Mesendoderm (in vitro differentiated cells): ENCODE measurements at regions not wholly inside any gene's neighbourhood (a gene's known extent, or its start where the extent isn't known, plus 50 kb on each side); places are given as distances from the start of the nearest gene placed in this dataset.

Source experiments
- DNase-seq: peaks from one replicate; pipeline ENCODE4 v3.0.0; 2013
- H2AK5ac ChIP-seq: 2 replicates; pipeline ENCODE4 v1.6.1; 2013; ENCODE audit warnings: low read length, inconsistent platforms
- H2BK120ac ChIP-seq: 2 replicates; pipeline ENCODE4 v1.6.1; 2013; ENCODE audit warnings: low read depth, mild to moderate bottlenecking, low read length, moderate library complexity, mixed read lengths
- H2BK15ac ChIP-seq: replicated peaks from 2 replicates; pipeline ENCODE4 v1.6.1; 2013; ENCODE audit warnings: low read depth, mild to moderate bottlenecking, moderate library complexity
- H2BK5ac ChIP-seq: 2 replicates; pipeline ENCODE4 v1.6.1; 2013; ENCODE audit warnings: low read length, inconsistent platforms
- H3K18ac ChIP-seq: 2 replicates; pipeline ENCODE4 v1.6.1; 2013; ENCODE audit warnings: mild to moderate bottlenecking, low read length, mixed read lengths
- H3K23ac ChIP-seq: one replicate; pipeline ENCODE4 v1.6.1; 2013; ENCODE audit warnings: low read length
- H3K27ac ChIP-seq: 2 replicates; pipeline ENCODE4 v1.5.1; 2013; ENCODE audit warnings: low read depth, mild to moderate bottlenecking, inconsistent platforms, low read length, moderate library complexity
- H3K27me3 ChIP-seq: 2 replicates; pipeline ENCODE4 v1.6.1; 2013; ENCODE audit warnings: low read length, control low read depth, mild to moderate bottlenecking, inconsistent platforms; ENCODE audit not compliant: insufficient read depth, poor library complexity
- H3K36me3 ChIP-seq: 2 replicates; pipeline ENCODE4 v1.6.1; 2013; ENCODE audit warnings: low read length, inconsistent platforms; ENCODE audit not compliant: control insufficient read depth, insufficient read depth
- H3K4ac ChIP-seq: one replicate; pipeline ENCODE4 v1.6.1; 2013; ENCODE audit warnings: low read depth, mild to moderate bottlenecking, low read length, moderate library complexity
- H3K4me1 ChIP-seq: 2 replicates; pipeline ENCODE4 v1.6.1; 2013; ENCODE audit warnings: low read depth, low read length, inconsistent platforms; ENCODE audit not compliant: control insufficient read depth
- H3K4me2 ChIP-seq: 2 replicates; pipeline ENCODE4 v1.6.1; 2013; ENCODE audit warnings: low read length
- H3K4me3 ChIP-seq: 2 replicates; pipeline ENCODE4 v1.5.1; 2013; ENCODE audit warnings: mild to moderate bottlenecking, low read length
- H3K56ac ChIP-seq: one replicate; pipeline ENCODE4 v1.6.1; 2013; ENCODE audit warnings: low read length
- H3K79me1 ChIP-seq: 2 replicates; pipeline ENCODE4 v1.6.1; 2013; ENCODE audit warnings: low read length, inconsistent platforms
- H3K79me2 ChIP-seq: 2 replicates; pipeline ENCODE4 v1.6.1; 2013; ENCODE audit warnings: mild to moderate bottlenecking, low read length; ENCODE audit not compliant: control insufficient read depth, insufficient read depth
- H3K9ac ChIP-seq: 2 replicates; pipeline ENCODE4 v1.6.1; 2013; ENCODE audit warnings: low read length, inconsistent platforms
- H4K5ac ChIP-seq: one replicate; pipeline ENCODE4 v1.6.1; 2013; ENCODE audit warnings: low read length
- H4K8ac ChIP-seq: one replicate; pipeline ENCODE4 v1.6.1; 2013; ENCODE audit warnings: low read depth, mild to moderate bottlenecking, control low read depth, low read length, moderate library complexity
- WGBS: extraction: QIAGEN DNeasy Blood & Tissue Kit; methylation state at CpG from one replicate; pipeline ENCODE4 v1.1.7; 2013; ENCODE audit warnings: low lambda C conversion rate, missing lambda C conversion rate; ENCODE audit not compliant: insufficient coverage; ENCODE audit errors: extremely low coverage; 5-methylcytosine and 5-hydroxymethylcytosine counted together

DNA sequence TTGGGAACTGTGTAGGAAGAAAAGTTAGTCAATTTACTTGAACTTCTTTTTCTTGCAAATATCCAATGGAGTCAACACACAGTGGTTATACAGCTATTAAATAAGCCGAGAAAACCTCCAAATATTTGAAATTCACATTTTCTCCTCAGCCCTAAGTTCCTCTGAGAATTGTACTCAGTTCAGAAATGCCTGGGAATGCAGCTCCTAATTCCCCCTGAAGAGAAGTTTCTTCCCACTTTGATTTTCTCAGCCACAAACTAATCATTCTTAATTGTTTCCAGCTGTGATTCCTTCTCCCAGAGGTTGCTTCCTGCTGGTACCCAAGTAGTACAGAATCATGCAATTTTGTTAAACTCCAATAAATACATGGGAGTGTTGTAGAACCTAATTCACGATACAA is 246.1 kb upstream of the MIR17HG start:
- Histone ChIP-seq H3K27me3 (no peaks in the 10 kb centered on the region), H3K18ac (no peak overlapping the region), H2BK5ac (no peak overlapping the region), H3K4me1 (peaks cover 2% of the 10 kb centered on the region), H4K5ac (no peak overlapping the region), H2AK5ac (no peak overlapping the region), H3K4me3 (no peak overlapping the region), H3K4ac (no peak overlapping the region), H4K8ac (no peak overlapping the region), H3K36me3 (no peaks in the 10 kb centered on the region), H3K23ac (no peak overlapping the region), H3K4me2 (no peak overlapping the region), H3K9ac (no peak overlapping the region), H3K79me2 (no peaks in the 10 kb centered on the region), H2BK120ac (no peak overlapping the region), H2BK15ac (no peak overlapping the region), H3K56ac (no peak overlapping the region), H3K79me1 (no peaks in the 10 kb centered on the region), H3K27ac (no peak overlapping the region)
- no CpG with 5 or more reads among the region's 2 CpGs for WGBS
- peak; percentile 37 for DNase-seq

DNA sequence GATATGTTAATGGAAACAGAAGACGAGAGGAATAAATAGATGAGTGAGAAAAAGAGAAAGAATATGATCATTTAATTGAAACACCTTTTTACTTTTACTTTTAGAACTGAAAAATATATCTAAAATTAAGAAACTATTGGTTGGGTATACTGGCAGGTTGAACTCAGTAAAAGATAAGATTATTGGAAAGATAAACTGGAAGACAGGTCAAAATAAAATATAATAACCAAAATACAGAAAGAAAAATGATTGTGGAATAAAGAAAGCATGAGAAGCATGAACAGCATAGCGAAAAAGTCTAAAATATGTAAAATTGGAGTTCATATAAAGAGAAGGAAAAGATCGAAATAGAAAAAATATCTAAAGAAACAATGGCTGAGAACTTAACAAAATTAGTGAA is 242.2 kb upstream of the MIR17HG start:
- Histone ChIP-seq H3K9ac (no peak overlapping the region), H3K4me3 (no peak overlapping the region), H2BK120ac (no peak overlapping the region), H3K23ac (no peak overlapping the region), H3K18ac (no peak overlapping the region), H4K8ac (no peak overlapping the region), H3K79me2 (no peaks in the 10 kb centered on the region), H3K27ac (no peak overlapping the region), H2BK5ac (no peak overlapping the region), H3K36me3 (no peaks in the 10 kb centered on the region), H3K79me1 (no peaks in the 10 kb centered on the region), H3K4me1 (peaks cover 2% of the 10 kb centered on the region), H3K4ac (no peak overlapping the region), H3K4me2 (no peak overlapping the region), H3K27me3 (no peaks in the 10 kb centered on the region), H2BK15ac (no peak overlapping the region), H4K5ac (no peak overlapping the region), H2AK5ac (no peak overlapping the region), H3K56ac (no peak overlapping the region)
- no peak for DNase-seq
- 100% methylated on average over 2 of the region's 3 CpGs for WGBS

DNA sequence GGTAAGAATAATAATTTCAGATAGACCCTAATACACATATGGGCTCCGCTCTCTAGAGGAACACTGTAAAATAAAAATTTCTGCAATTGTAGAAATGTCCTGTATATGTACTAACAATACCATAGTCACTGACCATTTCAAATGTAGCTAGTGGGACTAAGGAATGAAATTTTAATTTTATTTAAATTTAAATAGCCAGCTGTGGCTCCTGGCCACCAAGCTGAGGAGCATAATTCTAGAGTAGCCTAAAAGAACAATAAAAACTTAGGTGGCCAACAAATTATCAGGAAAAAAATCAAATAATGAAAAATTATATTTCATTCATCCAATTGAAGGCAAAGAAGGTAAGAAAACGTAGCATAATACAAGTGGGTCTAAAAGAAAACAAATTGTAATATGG is 240.9 kb upstream of the MIR17HG start:
- no peak overlapping the region for H3K4ac ChIP-seq
- H3K4me2 ChIP-seq = no peak overlapping the region
- no CpG with 5 or more reads among the region's 2 CpGs for WGBS

DNA sequence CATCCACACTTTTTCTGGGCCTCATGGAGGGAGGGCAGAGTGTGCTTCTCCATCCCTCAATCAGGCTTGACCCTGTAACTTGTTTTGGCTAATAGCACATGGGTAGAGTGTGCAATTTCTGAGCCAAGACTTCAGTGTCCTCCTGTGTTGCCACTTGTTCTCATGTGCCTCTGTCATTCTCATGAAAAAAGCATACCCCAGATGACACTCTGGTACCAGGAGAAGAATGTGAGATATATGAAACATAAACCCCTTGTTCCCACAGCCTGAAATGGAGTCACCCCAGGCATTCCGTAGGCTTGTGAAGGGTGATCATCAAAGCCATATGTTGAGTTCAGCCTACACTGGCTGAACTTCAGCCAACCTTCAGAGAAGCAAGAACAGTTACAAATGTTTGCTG is 239.2 kb upstream of the MIR17HG start:
- no peak overlapping the region for H2BK5ac ChIP-seq
- H3K27ac ChIP-seq = no peak overlapping the region
- H3K56ac ChIP-seq = no peak overlapping the region
- H3K4me1 ChIP-seq = peaks cover 2% of the 10 kb centered on the region
- no peak overlapping the region for H3K4me2 ChIP-seq
- no peak overlapping the region for H4K8ac ChIP-seq
- no peak overlapping the region for H3K4ac ChIP-seq
- no peak overlapping the region for H3K4me3 ChIP-seq
- no peak overlapping the region for H2BK15ac ChIP-seq
- no peaks in the 10 kb centered on the region for H3K27me3 ChIP-seq
- H3K9ac ChIP-seq = no peak overlapping the region
- no peaks in the 10 kb centered on the region for H3K79me2 ChIP-seq
- H3K18ac ChIP-seq = no peak overlapping the region
- no peak overlapping the region for H4K5ac ChIP-seq
- no peak for DNase-seq
- H3K79me1 ChIP-seq = no peaks in the 10 kb centered on the region
- H2BK120ac ChIP-seq = no peak overlapping the region
- no peaks in the 10 kb centered on the region for H3K36me3 ChIP-seq
- H2AK5ac ChIP-seq = no peak overlapping the region
- no peak overlapping the region for H3K23ac ChIP-seq
- WGBS = no CpG with 5 or more reads among the region's 1 CpG

More for the DNA sequence above, 240.9 kb upstream of the MIR17HG start:
- Histone ChIP-seq H3K56ac (no peak overlapping the region), H2AK5ac (no peak overlapping the region), H3K36me3 (no peaks in the 10 kb centered on the region), H4K5ac (no peak overlapping the region), H3K27me3 (no peaks in the 10 kb centered on the region), H3K4me1 (peaks cover 2% of the 10 kb centered on the region), H3K4me3 (no peak overlapping the region), H3K18ac (no peak overlapping the region), H4K8ac (no peak overlapping the region), H3K79me1 (no peaks in the 10 kb centered on the region), H3K27ac (no peak overlapping the region), H2BK120ac (no peak overlapping the region), H3K9ac (no peak overlapping the region), H3K23ac (no peak overlapping the region), H3K79me2 (no peaks in the 10 kb centered on the region), H2BK15ac (no peak overlapping the region), H2BK5ac (no peak overlapping the region)
- DNase-seq = no peak

DNA sequence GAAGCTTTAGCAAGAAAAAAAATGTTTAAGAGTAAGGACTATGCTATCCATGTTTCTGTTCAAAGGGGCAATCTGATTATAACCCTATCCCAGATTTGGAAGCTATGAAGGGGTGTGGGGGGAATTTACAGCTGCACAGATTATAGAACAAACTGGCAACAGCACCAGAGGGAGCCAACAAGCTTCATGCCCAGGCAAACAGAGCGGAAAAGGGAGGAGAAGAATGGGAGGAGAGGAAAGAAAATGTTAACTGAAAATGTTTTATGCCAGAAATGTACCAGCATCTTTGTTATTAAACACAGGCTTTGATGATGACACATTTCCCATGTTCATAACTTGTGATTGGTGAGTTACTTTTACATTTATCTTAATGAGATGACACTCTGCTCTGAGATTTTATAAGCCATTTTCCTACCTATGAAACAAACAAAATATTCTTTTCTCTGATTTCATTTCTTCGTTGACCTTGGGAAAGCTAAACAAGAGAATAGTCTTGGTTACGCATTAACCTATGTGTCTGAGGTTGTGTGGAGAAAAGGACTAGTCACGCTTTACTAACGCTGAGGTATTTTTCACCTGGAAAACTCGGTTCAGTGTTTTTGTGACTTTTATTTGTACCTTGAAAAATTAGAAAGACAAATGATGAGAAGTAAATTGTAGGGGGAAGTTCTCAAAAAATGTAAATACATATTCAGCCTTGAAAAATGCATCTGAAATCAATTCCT is 235.8 kb upstream of the MIR17HG start:
- no peak overlapping the region for H3K4me3 ChIP-seq
- no peak overlapping the region for H2BK15ac ChIP-seq
- H3K36me3 ChIP-seq = no peaks in the 10 kb centered on the region
- no peak overlapping the region for H2AK5ac ChIP-seq
- H3K9ac ChIP-seq = no peak overlapping the region
- H3K18ac ChIP-seq = no peak overlapping the region
- no peak overlapping the region for H4K5ac ChIP-seq
- H4K8ac ChIP-seq = no peak overlapping the region
- WGBS = no CpG with 5 or more reads among the region's 6 CpGs
- no peaks in the 10 kb centered on the region for H3K4me1 ChIP-seq
- no peak overlapping the region for H2BK120ac ChIP-seq
- no peak overlapping the region for H3K27ac ChIP-seq
- no peaks in the 10 kb centered on the region for H3K27me3 ChIP-seq
- no peaks in the 10 kb centered on the region for H3K79me1 ChIP-seq
- no peak overlapping the region for H3K56ac ChIP-seq
- no peak overlapping the region for H3K4me2 ChIP-seq
- no peak overlapping the region for H3K23ac ChIP-seq
- no peaks in the 10 kb centered on the region for H3K79me2 ChIP-seq
- DNase-seq = no peak
- H2BK5ac ChIP-seq = no peak overlapping the region
- no peak overlapping the region for H3K4ac ChIP-seq
